HEK293T (cell line): ENCODE measurements at regions not wholly inside any gene's neighbourhood (a gene's known extent, or its start where the extent isn't known, plus 50 kb on each side); places are given as distances from the start of the nearest gene placed in this dataset.

Source experiments
- BHLHE40 ChIP-seq: fragments of 450-650 bp; IDR thresholded peaks from 2 replicates; pipeline ENCODE4 v1.6.1; 2016; ENCODE audit warnings: mild to moderate bottlenecking, moderate library complexity, borderline replicate concordance
- CTBP1 ChIP-seq: fragments of 450-650 bp; IDR thresholded peaks from 2 replicates; pipeline ENCODE4 v1.6.1; 2016; ENCODE audit warnings: borderline replicate concordance
- ELF4 ChIP-seq: fragments of 450-650 bp; IDR thresholded peaks from 2 replicates; pipeline ENCODE4 v1.6.1; 2017; ENCODE audit warnings: antibody characterized with exemption
- LEF1 ChIP-seq: fragments of 450-650 bp; IDR thresholded peaks from 2 replicates; pipeline ENCODE4 v1.6.1; 2017; ENCODE audit warnings: mild to moderate bottlenecking, borderline replicate concordance
- NFRKB ChIP-seq: fragments of 450-650 bp; IDR thresholded peaks from 2 replicates; pipeline ENCODE4 v1.6.1; 2016; ENCODE audit warnings: mild to moderate bottlenecking, moderate library complexity
- PKNOX1 ChIP-seq: fragments of 450-650 bp; IDR thresholded peaks from 2 replicates; pipeline ENCODE4 v1.6.1; 2016
- SP1 ChIP-seq: fragments of 450-650 bp; IDR thresholded peaks from 2 replicates; pipeline ENCODE4 v1.6.1; 2017
- SUZ12 ChIP-seq: fragments of 450-650 bp; IDR thresholded peaks from 2 replicates; pipeline ENCODE4 v1.6.1; 2016; ENCODE audit warnings: mild to moderate bottlenecking
- TARDBP ChIP-seq: fragments of 450-650 bp; IDR thresholded peaks from 2 replicates; pipeline ENCODE4 v1.6.1; 2016

GRCh38 chr10:21363092-21363730 is 162.3 kb downstream of the SKIDA1 start:
- TF ChIP-seq ELF4 = no peak
- no peak for TF ChIP-seq LEF1
- TF ChIP-seq SP1 = no peak
- no peak for TF ChIP-seq NFRKB
- no peak for TF ChIP-seq SUZ12
- no peak for TF ChIP-seq BHLHE40
- no peak for TF ChIP-seq CTBP1
- TF ChIP-seq PKNOX1 = no peak
- no peak for TF ChIP-seq TARDBP
